ENCODE measurements at regions not wholly inside any gene's neighbourhood (a gene's known extent, or its start where the extent isn't known, plus 50 kb on each side); places are given as distances from the start of the nearest gene placed in this dataset.

- H3K27me3 Mint-ChIP-seq (ENCODE audit: unreplicated experiment), result no peaks in the 10 kb centered on the region
- peaks cover 3% of the 10 kb centered on the region for H3K36me3 Mint-ChIP-seq (ENCODE audit: unreplicated experiment)
- no peaks in the 10 kb centered on the region for H3K9me3 Mint-ChIP-seq (ENCODE audit: unreplicated experiment)
- no peak overlapping the region for H3K4me3 Mint-ChIP-seq (ENCODE audit: unreplicated experiment)
- TF ChIP-seq CTCF (IDR thresholded peaks at IDR 0.05), result no peak
- DNase-seq (ENCODE audit: extremely low spot score, unreplicated experiment), result no peak
- peaks cover 3% of the 10 kb centered on the region for H3K4me1 Mint-ChIP-seq (ENCODE audit: unreplicated experiment)
- no peak overlapping the region for H3K27ac Mint-ChIP-seq (ENCODE audit: unreplicated experiment)
Observed at GRCh38 chr12:24328261-24328660, 378.8 kb upstream of the SOX5 start.

GRCh38 chr12:24325331-24325730 is 375.9 kb upstream of the SOX5 start:
- no peak overlapping the region for H3K4me3 Mint-ChIP-seq (ENCODE audit: unreplicated experiment)

GRCh38 chr12:24307716-24308335 is 358.4 kb upstream of the SOX5 start:
- no peaks in the 10 kb centered on the region for H3K9me3 Mint-ChIP-seq (ENCODE audit: unreplicated experiment)
- no peak for TF ChIP-seq CTCF (IDR thresholded peaks at IDR 0.05)
- peaks cover 3% of the 10 kb centered on the region for H3K36me3 Mint-ChIP-seq (ENCODE audit: unreplicated experiment)
- H3K4me1 Mint-ChIP-seq (ENCODE audit: unreplicated experiment), result no peaks in the 10 kb centered on the region
- DNase-seq (ENCODE audit: extremely low spot score, unreplicated experiment), result no peak
- no peak overlapping the region for H3K4me3 Mint-ChIP-seq (ENCODE audit: unreplicated experiment)
- no peak overlapping the region for H3K27ac Mint-ChIP-seq (ENCODE audit: unreplicated experiment)
- H3K27me3 Mint-ChIP-seq (ENCODE audit: unreplicated experiment), result no peaks in the 10 kb centered on the region

More at GRCh38 chr12:24325331-24325730, 375.9 kb upstream of the SOX5 start:
- H3K4me1 Mint-ChIP-seq (ENCODE audit: unreplicated experiment), result peaks cover 3% of the 10 kb centered on the region
- no peak for TF ChIP-seq CTCF (IDR thresholded peaks at IDR 0.05)
- no peak overlapping the region for H3K27ac Mint-ChIP-seq (ENCODE audit: unreplicated experiment)
- H3K36me3 Mint-ChIP-seq (ENCODE audit: unreplicated experiment), result no peaks in the 10 kb centered on the region
- no peak for DNase-seq (ENCODE audit: extremely low spot score, unreplicated experiment)
- no peaks in the 10 kb centered on the region for H3K27me3 Mint-ChIP-seq (ENCODE audit: unreplicated experiment)
- H3K9me3 Mint-ChIP-seq (ENCODE audit: unreplicated experiment), result no peaks in the 10 kb centered on the region

GRCh38 chr12:24307153-24307552 is 357.7 kb upstream of the SOX5 start:
- no peak for DNase-seq (ENCODE audit: extremely low spot score, unreplicated experiment)
- Mint-ChIP-seq H3K36me3 (ENCODE audit: unreplicated experiment) (peaks cover 3% of the 10 kb centered on the region), H3K4me1 (ENCODE audit: unreplicated experiment) (no peaks in the 10 kb centered on the region), H3K27me3 (ENCODE audit: unreplicated experiment) (no peaks in the 10 kb centered on the region), H3K9me3 (ENCODE audit: unreplicated experiment) (no peaks in the 10 kb centered on the region), H3K4me3 (ENCODE audit: unreplicated experiment) (no peak overlapping the region), H3K27ac (ENCODE audit: unreplicated experiment) (no peak overlapping the region)
- no peak for TF ChIP-seq CTCF (IDR thresholded peaks at IDR 0.05)

- DNase-seq (ENCODE audit: extremely low spot score, unreplicated experiment), result no peak
- H3K4me1 Mint-ChIP-seq (ENCODE audit: unreplicated experiment), result no peaks in the 10 kb centered on the region
- H3K27me3 Mint-ChIP-seq (ENCODE audit: unreplicated experiment), result no peaks in the 10 kb centered on the region
- no peak overlapping the region for H3K4me3 Mint-ChIP-seq (ENCODE audit: unreplicated experiment)
- no peak overlapping the region for H3K27ac Mint-ChIP-seq (ENCODE audit: unreplicated experiment)
- no peaks in the 10 kb centered on the region for H3K9me3 Mint-ChIP-seq (ENCODE audit: unreplicated experiment)
- H3K36me3 Mint-ChIP-seq (ENCODE audit: unreplicated experiment), result peaks cover 3% of the 10 kb centered on the region
- TF ChIP-seq CTCF (IDR thresholded peaks at IDR 0.05), result no peak
Observed at GRCh38 chr12:24306001-24306400, 356.5 kb upstream of the SOX5 start.
